ENCODE measurements at regions not wholly inside any gene's neighbourhood (a gene's known extent, or its start where the extent isn't known, plus 50 kb on each side); places are given as distances from the start of the nearest gene placed in this dataset.
"Not testable (repeated sequence)": the region's sequence is repeated elsewhere in the genome, so short reads cannot be mapped to it uniquely, and the experiment has no call there.

DNA sequence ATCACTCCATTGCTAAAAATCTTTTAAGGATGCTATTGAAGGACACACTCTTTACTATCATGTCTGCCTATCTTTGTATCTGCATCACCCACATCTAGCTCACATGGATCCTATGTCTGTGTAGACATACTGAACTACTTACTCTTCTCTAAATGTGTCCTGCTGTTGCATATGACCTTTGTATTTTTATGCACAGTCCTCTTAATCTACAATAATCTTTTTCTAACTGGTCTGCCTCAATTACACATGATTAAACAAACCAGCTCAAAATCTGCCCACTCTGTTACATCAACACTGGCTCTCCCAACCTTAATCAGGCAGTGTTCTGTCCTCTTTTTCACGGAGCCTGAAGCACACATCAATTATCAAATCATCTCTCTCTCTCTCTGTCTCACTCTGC, 316.3 kb upstream of the MGAT4C start:
- DNase-seq (ENCODE audit: low read depth) = no peak

DNA sequence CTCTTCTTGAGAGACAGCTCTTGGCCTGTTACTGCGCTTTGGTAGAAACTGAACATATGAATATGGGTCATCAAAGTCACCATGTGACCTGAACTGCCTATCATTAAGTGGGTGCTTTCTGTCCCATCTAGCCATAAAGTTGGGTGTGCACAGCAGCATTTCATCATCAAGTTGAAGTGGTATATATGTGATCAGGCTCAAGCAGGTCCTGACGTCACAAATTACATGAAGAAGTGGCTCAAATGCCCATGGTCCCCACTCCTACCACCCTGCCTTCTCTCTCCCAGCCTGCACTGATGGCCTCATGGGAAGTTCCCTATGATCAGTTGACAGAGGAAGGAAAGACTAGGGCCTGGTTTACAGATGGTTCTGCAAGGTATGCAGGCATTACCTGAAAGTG, 308.8 kb upstream of the MGAT4C start:
- DNase-seq (ENCODE audit: low read depth) = no peak

DNA sequence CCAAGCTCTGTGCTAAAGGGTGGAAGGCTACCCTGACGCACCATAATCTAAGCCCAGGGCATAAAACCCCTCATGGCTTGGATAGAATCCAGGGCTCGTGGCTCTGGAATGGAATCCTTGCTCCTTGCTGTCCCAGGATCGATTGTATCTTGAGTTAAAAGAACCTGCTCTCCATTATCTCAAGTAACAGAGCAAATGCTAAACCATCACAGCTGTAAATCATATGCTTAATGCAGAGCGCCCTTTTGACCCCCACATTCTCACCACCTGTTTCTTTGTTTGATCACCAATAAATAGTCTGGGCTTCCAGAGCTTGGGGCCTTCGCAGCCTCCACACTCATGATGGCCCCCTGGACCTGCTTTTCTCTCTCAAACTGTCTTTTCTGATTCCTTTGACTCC, 299.3 kb upstream of the MGAT4C start:
- DNase-seq (ENCODE audit: low read depth) = not testable (repeated sequence)

DNA sequence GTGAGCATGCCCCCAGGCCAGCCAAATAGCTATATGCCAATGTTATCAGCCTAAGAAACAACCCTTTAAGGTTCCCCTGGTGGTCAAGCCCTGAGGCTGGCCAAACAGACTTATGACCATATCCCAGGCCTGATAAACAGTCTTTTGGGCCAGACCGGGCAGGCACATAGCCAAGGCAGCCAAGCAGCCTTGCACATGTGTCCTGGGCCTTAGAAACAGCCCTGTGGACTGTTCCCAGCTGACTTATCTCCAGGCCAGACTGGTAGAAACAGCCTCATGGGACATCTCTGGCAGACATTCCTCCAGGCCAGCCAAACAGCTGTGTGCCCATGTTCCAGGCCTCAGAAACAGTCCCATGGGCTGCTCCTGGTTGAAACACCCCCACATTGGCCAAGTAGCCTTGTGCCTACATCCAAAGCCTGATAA, 295.0 kb upstream of the MGAT4C start:
- no peak for DNase-seq (ENCODE audit: low read depth)

DNA sequence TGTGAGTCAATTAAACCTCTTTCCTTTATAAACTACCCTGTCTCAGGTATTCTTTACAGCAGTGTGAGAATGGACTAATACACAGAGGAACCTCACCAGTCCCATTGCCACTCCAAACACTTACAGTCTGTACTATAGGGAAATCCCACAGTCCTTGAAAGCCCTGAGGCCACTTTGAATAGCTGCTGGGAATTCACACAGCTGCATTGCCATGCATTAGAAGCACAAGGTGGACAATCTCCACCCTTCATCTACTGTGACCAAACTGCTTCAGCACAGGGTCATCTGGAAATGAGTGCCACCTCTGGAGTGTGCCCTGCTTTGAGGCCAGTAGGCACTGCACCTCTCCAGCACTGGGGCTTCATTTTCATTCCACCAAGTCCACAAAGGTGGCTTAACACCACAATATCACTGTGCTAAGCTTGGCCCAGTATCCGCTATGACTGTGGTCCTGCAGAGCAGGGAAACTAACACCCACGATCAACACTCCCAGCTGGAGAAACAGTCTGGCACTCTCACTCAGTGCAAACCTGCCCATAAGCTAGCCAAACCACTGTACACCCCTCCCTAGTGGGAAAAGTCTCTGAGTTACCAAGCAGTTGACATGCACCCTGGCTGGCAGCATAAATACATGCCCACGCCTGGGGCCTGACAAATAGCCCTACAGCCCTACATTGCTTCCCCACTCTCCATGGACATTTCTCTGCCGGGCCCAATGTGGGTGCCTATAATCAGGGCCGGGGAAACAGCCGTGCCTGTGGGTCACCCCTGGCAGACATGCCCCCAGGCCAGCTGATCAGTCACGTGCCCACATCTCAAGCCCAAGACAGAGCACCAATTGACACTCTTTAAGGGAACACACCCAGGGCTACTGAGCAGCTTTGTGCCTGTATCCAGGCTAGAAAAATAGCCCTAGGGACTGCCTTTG, 294.3 kb upstream of the MGAT4C start:
- DNase-seq (ENCODE audit: low read depth) = no peak

DNA sequence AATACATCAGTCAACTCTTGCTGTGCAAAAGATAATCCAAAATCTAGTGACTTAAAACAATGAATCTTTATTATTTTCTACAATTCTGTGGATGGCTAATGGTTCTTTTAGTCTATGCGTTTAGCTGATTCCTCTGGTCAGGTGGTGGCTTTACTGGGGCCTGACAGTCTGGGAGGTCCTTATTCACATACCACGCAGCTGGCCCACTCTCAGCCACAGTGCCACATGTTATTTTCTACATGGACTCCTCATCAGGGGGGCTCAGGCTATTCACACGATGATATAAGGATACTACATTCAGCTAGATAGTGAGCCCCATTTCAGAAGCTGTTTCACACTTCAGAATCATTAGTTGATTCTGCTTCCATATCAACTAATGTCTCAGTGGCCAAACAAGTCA, 287.5 kb upstream of the MGAT4C start:
- no peak for DNase-seq (ENCODE audit: low read depth)

DNA sequence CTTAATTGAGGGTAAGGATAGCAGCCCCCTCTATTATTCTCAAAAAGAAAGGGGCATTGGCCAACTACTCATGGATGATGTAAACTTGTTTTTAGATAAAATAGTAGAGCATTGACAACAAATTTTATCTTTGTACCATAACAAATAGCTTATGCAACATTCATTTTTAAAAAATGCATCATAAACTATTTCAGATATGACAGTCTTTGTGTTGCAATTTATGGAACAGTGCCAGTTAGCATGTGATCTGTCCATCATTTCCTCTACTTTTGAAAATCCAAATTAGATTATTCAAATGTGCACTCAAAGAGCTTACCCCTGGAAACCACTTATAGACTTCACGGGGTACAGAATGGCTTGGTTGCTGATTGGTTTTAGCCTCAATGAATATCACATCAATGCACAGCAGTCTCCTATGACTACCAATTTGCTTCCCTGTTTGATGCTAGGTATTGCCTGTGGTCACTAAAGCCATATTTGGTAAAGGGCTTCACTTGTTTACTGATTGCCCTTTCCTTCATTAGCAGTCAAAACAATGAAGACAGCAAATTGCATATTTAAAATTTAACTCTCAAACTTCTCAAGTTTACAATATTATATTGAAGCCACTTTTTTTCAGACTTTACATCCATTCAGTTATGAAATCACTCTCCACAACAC, 274.9 kb upstream of the MGAT4C start:
- DNase-seq (ENCODE audit: low read depth) = peak; percentile 28

DNA sequence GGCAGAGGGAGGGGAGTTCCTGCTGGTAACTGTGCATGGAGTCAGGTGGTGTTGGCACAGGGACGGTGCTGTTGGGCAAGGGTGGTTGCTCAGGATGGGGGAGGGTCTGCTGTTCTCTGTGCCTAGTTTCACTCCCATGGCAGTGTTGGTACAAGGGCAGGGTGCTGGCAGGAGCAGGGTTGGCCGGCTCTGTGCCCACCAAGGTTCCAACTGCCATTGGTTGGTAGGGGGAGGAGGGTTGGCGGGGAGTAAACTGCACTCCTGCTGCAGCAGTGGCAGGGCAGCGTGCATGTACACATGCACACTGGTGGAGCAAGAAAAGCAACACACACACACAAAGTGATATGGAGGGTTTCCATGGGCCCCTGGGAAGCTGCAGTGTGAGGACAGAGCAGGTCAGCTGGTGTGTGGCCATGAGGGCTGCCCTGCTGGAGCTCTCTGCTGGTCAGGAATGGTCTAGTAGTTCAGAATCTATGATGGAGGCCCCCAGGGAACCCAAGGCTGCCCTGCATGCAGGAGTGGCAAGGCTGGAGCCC, 269.9 kb upstream of the MGAT4C start:
- DNase-seq (ENCODE audit: low read depth) = no peak

DNA sequence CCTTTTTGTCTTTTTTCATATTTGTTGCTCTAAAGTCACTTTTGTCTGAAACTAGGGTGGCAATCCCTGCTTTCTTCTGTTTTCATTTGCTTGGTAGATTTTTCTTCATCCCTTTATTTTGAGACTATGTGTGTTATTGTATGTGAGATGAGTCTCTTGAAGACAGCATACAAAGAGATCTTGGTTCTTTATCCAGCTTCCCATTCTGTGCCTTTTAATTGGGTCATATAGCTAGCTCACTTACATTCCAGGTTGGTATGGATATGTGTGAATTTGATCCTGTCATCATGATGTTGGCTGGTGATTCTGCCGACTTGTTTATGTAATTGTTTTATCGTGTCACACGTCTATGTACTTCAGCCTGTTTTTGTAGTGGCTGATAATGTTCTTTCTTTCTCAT, 267.7 kb upstream of the MGAT4C start:
- no peak for DNase-seq (ENCODE audit: low read depth)

DNA sequence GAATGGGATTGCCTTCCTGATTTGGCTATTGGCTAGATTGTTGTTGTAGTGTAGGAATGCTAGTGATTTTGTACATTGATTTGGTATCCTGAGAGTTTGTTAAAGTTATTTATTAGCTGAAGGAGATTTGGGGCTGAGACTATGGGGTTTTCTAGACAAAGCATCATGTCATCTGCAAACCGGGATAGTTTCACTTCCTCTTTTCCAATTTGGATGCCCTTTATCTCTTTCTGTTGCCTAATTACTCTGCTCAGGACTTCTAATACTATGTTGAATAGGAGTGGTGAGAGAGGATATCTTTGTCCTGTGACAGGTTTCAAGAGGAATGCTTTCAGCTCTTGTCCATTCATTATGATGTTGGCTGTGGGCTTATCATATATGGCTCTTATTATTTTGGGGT, 265.7 kb upstream of the MGAT4C start:
- no peak for DNase-seq (ENCODE audit: low read depth)

DNA sequence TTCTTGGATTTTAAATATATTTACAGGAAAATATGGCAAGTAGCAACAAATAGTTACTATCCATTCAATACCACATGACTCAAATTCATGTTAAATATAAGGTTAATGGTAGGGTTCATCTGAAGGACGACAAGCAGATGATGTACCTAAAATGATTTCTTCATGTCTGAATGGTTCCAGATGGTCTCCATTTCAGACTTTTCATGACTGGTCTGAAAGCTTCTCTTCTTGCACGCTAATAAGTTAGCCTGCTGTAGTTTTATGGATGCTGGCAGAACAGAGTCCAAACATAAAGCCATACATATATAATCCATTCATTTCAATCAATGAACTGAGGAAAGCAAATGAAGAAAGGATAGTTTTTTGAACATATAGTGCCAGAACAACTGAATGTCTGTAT, 257.0 kb upstream of the MGAT4C start:
- DNase-seq (ENCODE audit: low read depth) = no peak

DNA sequence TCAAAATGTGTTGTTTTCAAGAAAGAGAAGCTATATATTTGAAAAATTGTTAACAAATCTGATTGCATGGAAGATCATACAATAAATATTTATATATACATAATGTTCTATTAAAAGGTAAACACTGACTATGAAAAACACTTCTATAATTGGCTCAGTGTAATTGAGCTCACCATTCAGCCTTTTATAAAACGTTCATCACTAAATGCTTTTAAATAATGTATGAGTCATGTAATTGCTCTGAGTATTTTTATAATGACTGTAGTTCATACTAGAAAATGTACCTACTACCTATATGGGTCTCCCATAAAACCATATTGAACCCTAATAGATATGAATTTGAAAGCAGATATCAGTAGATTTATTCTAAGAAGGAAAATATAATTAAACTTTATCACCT, 240.4 kb upstream of the MGAT4C start:
- no peak for DNase-seq (ENCODE audit: low read depth)

DNA sequence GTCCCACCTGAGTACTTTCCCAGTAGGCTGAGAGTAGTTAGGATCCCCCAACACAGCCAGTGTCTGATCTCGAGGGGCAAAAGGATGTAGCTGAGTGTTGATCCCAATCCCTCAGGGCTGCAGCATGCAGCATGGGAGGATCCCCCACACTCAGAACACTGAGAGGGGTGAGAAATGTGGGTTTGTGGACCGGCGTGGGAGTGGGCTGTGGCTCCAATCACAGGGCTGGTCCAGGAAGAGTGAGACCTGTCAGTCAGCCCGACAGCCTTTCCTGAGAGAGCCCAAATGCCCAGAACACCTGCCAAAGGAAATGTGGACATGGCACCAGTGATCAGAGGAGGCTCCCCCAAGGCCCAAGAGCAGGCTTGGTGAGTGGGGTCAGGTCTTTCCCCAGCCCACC, 228.3 kb upstream of the MGAT4C start:
- DNase-seq (ENCODE audit: low read depth) = no peak

DNA sequence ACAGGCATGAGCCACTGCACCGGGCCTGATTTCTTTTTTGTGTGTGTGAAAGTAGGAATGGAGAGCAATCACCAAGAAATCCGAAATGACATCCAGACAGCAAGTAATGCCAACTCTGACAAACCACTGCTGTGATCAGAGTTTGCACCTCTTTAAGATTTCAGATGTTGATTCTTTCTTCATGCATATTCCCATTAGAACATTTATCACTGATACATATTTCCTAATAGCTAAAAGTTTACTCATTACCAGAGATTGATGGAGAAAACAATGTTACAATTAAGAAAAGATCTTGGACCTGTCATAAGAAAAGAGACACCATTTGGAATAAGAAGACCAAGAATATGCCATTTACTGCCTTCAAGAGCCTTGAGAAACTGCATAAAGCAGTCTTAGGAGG, 217.0 kb upstream of the MGAT4C start:
- no peak for DNase-seq (ENCODE audit: low read depth)

DNA sequence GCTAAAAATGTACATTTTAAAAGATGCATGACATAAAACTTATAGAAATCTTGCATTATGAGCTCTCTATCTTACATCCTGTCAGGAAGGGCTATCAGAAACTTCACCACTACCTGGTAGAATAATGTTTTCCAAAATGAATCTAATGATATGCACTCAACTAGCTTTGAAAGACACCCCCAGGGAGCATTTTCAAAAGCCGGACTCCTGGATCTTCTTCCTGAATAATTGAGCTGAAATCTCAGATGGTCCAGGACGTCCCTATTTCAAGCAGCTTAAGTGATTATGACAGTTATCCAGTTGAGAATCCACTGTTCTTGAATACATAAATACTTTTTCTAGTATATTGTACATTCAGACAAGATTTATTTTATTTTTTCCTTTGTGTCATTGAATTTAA, 200.6 kb upstream of the MGAT4C start:
- DNase-seq (ENCODE audit: low read depth) = no peak

DNA sequence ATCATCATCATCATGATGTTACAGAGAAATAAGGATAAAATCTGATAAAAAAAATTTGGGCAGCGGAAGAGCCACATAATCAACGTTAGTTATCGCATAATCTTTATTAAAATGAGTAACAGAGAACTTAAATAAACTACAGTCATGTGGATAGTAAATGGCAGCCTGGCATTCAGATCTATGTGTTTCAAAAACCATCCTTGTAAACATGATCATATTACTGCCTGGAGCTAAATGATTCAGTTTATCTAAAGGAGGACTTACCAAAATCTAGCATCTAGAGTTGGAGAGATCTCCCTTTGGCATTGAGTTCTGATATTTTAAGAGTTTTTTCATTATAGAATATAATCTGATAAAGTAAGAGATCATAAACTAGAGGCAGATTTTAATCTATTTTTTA, 200.1 kb upstream of the MGAT4C start:
- no peak for DNase-seq (ENCODE audit: low read depth)

DNA sequence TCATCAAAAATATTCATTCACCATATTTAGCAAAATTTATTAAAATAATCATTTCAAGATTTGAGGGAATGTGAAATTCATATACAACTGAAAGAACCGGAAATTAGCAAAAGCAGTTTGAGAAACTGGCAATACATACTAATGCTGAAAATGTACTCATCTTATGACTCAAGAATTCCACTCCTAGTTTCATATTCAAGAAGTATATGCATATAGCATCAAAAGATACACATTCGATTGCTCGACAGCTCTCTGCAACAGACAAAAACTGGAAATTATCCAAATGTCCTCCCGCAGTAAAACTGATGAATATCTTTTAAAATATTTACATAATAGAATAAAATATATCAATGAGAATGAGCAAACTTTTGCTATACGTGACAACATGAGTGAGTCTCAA, 189.2 kb upstream of the MGAT4C start:
- peak; percentile 29 for DNase-seq (ENCODE audit: low read depth)

DNA sequence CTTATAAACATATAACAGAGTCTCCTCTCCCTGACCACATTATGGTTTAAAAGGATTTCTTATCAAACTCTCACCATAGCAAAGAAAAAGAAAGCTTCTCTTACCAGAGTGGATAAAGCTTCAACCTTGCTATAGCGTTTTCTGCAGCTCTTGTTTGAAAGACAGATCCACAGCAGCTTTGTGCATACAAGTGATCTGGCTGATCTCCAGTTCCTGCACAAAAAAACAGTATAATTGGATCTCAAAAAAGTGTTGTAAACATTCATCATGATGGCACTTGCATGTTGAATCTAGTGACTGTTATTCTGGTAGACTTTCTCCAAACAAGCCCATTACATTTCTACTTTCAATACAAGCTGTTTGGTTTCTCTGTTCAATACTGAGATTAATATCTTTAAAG, 178.9 kb upstream of the MGAT4C start:
- no peak for DNase-seq (ENCODE audit: low read depth)

DNA sequence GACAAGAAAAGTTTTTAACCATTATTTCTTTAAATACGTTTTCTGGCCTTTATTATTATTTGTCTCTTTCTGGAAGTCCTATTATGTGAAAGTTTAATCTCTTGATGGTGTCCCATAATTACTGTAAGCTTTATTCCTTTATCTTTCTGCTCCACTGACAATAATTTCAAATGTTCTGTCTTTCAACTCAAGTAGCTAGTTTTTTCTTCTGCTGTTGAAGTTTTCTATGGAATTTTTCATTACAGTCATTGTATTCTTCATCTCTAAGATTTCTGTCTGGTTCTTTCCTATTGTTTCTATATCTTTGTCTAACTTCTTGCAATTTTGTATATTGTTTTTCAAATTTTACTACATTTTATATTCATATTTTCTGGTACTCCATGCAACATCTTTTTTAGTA, 173.6 kb upstream of the MGAT4C start:
- DNase-seq (ENCODE audit: low read depth) = no peak

DNA sequence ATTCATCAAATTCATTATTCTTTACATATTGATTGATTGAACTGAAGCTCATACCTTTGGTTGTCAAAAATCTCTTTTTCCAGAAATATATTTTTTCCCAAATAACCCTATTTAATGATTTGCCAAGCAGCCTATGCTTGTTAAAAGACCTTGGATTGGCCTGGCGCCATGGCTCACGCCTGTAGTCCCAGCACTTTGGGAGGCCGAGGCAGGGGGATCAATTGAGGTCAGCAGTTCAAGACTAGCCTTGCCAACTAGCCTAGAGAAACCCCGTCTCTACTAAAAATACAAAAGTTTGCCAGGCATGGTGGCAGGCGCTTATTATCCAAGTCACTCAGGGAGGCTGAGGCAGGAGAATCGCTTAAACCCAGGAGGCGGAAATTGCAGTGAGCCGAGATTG, 165.1 kb upstream of the MGAT4C start:
- DNase-seq (ENCODE audit: low read depth) = no peak

DNA sequence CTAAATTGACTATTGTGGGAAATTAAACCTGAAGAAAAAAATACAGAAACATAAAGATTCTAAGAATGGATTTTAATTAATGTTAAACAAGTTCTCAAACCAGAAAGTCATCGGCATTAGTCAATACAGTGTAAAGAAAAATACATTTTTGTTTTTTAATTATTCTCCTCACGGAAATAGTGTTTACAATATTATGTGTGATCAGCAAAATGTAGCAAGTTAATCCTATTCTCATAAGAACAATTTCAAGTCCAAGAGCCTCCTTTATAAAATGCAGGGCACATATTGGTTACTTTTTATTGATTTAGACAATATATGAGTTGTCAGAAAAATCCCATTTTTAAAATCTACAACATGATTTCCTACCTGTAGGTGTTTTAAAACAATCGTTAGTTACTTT, 158.0 kb upstream of the MGAT4C start:
- no peak for DNase-seq (ENCODE audit: low read depth)

DNA sequence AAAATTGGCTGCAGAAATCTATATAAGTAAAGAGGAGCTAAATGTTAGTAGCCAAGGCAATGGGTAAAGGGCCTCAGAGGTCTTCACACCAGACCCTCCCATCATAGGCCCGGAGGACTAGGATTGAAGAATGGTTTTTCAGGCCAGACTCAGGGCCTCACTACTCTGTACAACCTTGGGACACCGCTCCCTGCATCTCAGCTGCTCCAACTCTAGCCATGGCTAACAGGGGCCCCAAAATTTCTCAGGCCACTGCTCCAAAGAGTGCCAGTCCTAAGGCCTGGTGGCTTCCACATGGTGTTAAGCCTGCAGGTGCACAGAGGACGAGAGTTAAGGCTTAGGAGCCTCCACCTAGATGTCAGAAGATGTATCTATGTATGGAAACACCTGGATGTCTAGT, 155.5 kb upstream of the MGAT4C start:
- no peak for DNase-seq (ENCODE audit: low read depth)

DNA sequence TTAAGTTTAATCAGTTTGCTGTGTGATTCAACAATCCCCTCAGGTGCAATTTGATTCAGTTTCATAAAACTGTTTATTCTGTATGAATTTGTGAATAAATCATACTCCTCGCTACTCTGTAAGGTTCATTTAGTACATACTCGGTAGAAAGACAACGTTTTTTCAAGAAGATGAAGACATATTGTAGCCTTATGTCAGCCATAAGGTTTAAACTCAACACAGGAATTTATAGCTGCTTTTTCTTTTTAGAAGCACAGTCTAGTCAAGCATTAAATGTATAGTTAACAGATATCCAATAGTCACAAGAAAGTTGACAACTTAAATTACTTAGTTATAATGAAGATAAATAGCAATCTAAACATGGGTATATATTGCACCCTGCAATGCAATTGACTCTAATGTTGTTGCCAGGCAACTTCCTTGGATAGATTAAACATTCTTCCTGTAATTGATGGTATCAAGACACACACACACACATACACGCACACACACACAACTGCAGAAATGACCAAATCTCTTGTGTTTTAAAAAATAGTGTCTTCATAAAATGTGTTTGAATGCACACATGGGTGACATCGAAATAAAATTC, 151.5 kb upstream of the MGAT4C start:
- DNase-seq (ENCODE audit: low read depth) = no peak
